ENCODE measurements at regions not wholly inside any gene's neighbourhood (a gene's known extent, or its start where the extent isn't known, plus 50 kb on each side); places are given as distances from the start of the nearest gene placed in this dataset.

DNA sequence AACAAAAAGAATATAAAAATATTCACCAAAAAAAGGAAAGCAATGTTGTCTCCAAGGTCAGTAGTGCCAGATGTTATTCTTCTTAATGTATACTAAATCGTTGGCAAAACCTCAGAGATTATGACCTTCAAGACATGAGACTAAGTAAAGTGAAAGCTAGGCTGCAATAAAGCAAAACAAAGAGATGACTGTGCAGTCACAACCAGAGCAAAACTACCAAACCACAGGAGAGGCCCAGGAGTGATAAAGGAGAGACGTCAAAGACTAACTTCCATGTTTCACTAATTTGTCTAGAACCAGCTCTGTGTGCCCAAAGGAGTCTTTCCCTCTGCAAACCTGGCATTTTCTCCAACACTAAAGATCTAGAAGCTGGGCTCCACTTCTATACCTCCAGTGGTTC, 155.9 kb upstream of the POU3F2 start:
- TF ChIP-seq CTCF (IDR thresholded peaks at IDR 0.05) (no peak), POLR2A (IDR thresholded peaks at IDR 0.05) (no peak)
